K562 (cell line): ENCODE measurements at regions not wholly inside any gene's neighbourhood (a gene's known extent, or its start where the extent isn't known, plus 50 kb on each side); places are given as distances from the start of the nearest gene placed in this dataset.

ENCODE experiments used
- ATAC-seq: fragments of 200-7000 bp; cut with Tn5 transposase; 3 replicates; pipeline ENCODE4 v1.9.1; 2020; ENCODE audit warnings: moderate library complexity
- BruUV-seq: library from RNA; stranded (reverse); fragments of 400-500 nt; replicated peaks from 2 replicates; lab custom pipeline; 2021; lab: Mats Ljungman, UMichigan
- CTCF ChIA-PET: fragments of 300-600 bp; formaldehyde crosslinking; extraction: SDS; loops from one replicate; lab custom pipeline; 2021; ENCODE audit warnings: low intra/inter-chr PET ratio; lab: Yijun Ruan, JAX
- POLR2A ChIA-PET: fragments of 300-600, 350-650 bp; sonication (Branson Sonifier 250); formaldehyde crosslinking; extraction: SDS; loops from one replicate; lab custom pipeline; 2021; ENCODE audit warnings: antibody characterized with exemption, inconsistent platforms; lab: Yijun Ruan, JAX
- DNase-seq, 4 experiments: peaks; one replicate each; pipeline versions ENCODE4 v3.0.0 to v3.0.0-alpha.2; 2011 to 2018; ENCODE audit warnings: low spot score in 3 of 4, mixed read lengths in 3 of 4; ENCODE audit errors: extremely low read depth in 1 of 4
- FAIRE-seq: peaks from 2 replicates; lab custom pipeline; 2011; peaks lifted over from hg19 to GRCh38; lab: Jason Lieb, UNC
- H2AFZ ChIP-seq: 2 replicates; pipeline ENCODE4 v1.6.0; 2011; ENCODE audit warnings: low read depth, low read length, control low read depth, inconsistent platforms
- H3K27ac ChIP-seq: fragments of 200-600 bp; 3 replicates; pipeline ENCODE4 v1.8.0; 2011; ENCODE audit warnings: low read depth, mild to moderate bottlenecking, control low read depth, inconsistent platforms, low read length, moderate library complexity, mixed read lengths; ENCODE audit errors: extremely low read depth
- H3K27me3 ChIP-seq, 2 experiments: fragments of 300-600 bp in 1 of 2; 2 replicates in 1 of 2; 3 replicates in 1 of 2; pipeline versions ENCODE4 v1.6.0 to v1.8.0; 2011; ENCODE audit warnings: inconsistent platforms in 2 of 2, low read length in 2 of 2, mild to moderate bottlenecking in 1 of 2, mixed read lengths in 1 of 2, moderate library complexity in 1 of 2; ENCODE audit not compliant: control insufficient read depth in 2 of 2, insufficient read depth in 2 of 2
- H3K36me3 ChIP-seq: fragments of 300-600 bp; 3 replicates; pipeline ENCODE4 v1.8.0; 2011; ENCODE audit warnings: mild to moderate bottlenecking, low read length, inconsistent platforms; ENCODE audit not compliant: control insufficient read depth, insufficient read depth
- H3K4me1 ChIP-seq, 2 experiments: fragments of 200-600 bp in 1 of 2; replicated peaks in 1 of 2; 2 replicates in 1 of 2; 3 replicates in 1 of 2; pipeline versions ENCODE4 v1.5.1 to v1.8.0; 2011; ENCODE audit warnings: inconsistent platforms in 2 of 2, low read length in 2 of 2, mild to moderate bottlenecking in 1 of 2, mixed read lengths in 1 of 2, moderate library complexity in 1 of 2; ENCODE audit not compliant: control insufficient read depth in 2 of 2, insufficient read depth in 2 of 2
- H3K4me2 ChIP-seq: 2 replicates; pipeline ENCODE4 v1.6.1; 2011; ENCODE audit warnings: low read length, control low read depth, inconsistent platforms, mixed read lengths; ENCODE audit not compliant: insufficient read depth
- H3K4me3 ChIP-seq: fragments of 200-600 bp; sonication (generic), shearing (Covaris generic); 2 replicates; pipeline ENCODE4 v1.5.1; 2016; ENCODE audit warnings: control low read depth, inconsistent platforms
- H3K79me2 ChIP-seq: fragments of 200-600 bp; 3 replicates; pipeline ENCODE4 v1.8.0; 2011; ENCODE audit warnings: low read length, inconsistent platforms; ENCODE audit not compliant: control insufficient read depth, insufficient read depth
- H3K9ac ChIP-seq, 2 experiments: 2 replicates each; pipeline versions ENCODE4 v1.6.0 to v1.6.1; 2011; ENCODE audit warnings: low read depth in 2 of 2, low read length in 2 of 2, control low read depth in 1 of 2, inconsistent platforms in 1 of 2, mild to moderate bottlenecking in 1 of 2, mixed read lengths in 1 of 2; ENCODE audit not compliant: insufficient read depth in 1 of 2
- H3K9me1 ChIP-seq: one replicate; pipeline ENCODE4 v1.6.0; 2011; ENCODE audit warnings: inconsistent platforms, mild to moderate bottlenecking, low read length, moderate library complexity; ENCODE audit not compliant: control insufficient read depth, insufficient read depth
- H3K9me3 ChIP-seq: replicated peaks from 2 replicates; pipeline ENCODE4 v1.5.1; 2011; ENCODE audit warnings: low read depth, low read length, inconsistent platforms; ENCODE audit not compliant: control insufficient read depth, insufficient read depth
- H4K20me1 ChIP-seq: replicated peaks from 2 replicates; pipeline ENCODE4 v1.6.1; 2011; ENCODE audit warnings: low read length, inconsistent platforms, mixed read lengths; ENCODE audit not compliant: control insufficient read depth, insufficient read depth
- FOXK2 ChIP-seq, 2 experiments: fragments of 450-650 bp; IDR thresholded peaks in 1 of 2; conservative IDR thresholded peaks in 1 of 2; 2 replicates each; pipeline ENCODE4 v1.6.1; 2016; ENCODE audit warnings: low read depth in 2 of 2, mild to moderate bottlenecking in 1 of 2
- FUS ChIP-seq: fragments of 200-400 bp; formaldehyde crosslinking; optimal IDR thresholded peaks from 2 replicates; pipeline ENCODE3; 2017; ENCODE audit warnings: low read depth, low read length
- GATA2 ChIP-seq: sonication (generic); formaldehyde crosslinking; IDR thresholded peaks from 2 replicates; pipeline ENCODE4 v1.4.0; 2020; ENCODE audit warnings: mild to moderate bottlenecking, missing genetic modification reagents
- KLF13 ChIP-seq: fragments of 450-650 bp; IDR thresholded peaks from 2 replicates; pipeline ENCODE4 v1.6.1; 2016; ENCODE audit warnings: missing genetic modification characterization, low read depth, mild to moderate bottlenecking, missing compliant biosample characterization, moderate library complexity, borderline replicate concordance
- MAFG ChIP-seq: fragments of 450-650 bp; conservative IDR thresholded peaks from 2 replicates; pipeline ENCODE4 v1.6.1; 2016; ENCODE audit warnings: missing genetic modification characterization, missing compliant biosample characterization
- MAFK ChIP-seq: IDR thresholded peaks from 2 replicates; pipeline ENCODE4 v1.6.1; 2011; ENCODE audit warnings: low read length, improper control_type of control experiment
- MAZ ChIP-seq, 2 experiments: fragments of 450-650 bp in 1 of 2; sonication (generic) in 1 of 2; formaldehyde crosslinking; IDR thresholded peaks in 1 of 2; conservative IDR thresholded peaks in 1 of 2; 2 replicates each; pipeline versions ENCODE4 v1.4.0 to v1.5.0; 2020; ENCODE audit warnings: mild to moderate bottlenecking in 1 of 2, missing genetic modification reagents in 1 of 2
- POLR3A ChIP-seq: IDR thresholded peaks from 2 replicates; pipeline ENCODE4 v1.6.1; 2011; ENCODE audit warnings: borderline replicate concordance, mild to moderate bottlenecking, moderate library complexity; ENCODE audit not compliant: insufficient read length, insufficient read depth; ENCODE audit errors: extremely low read depth
- TAF1 ChIP-seq: IDR thresholded peaks from 2 replicates; pipeline ENCODE4 v1.6.1; 2011; ENCODE audit warnings: mild to moderate bottlenecking, low read length, moderate library complexity; ENCODE audit not compliant: insufficient read depth, control insufficient read depth, severe bottlenecking; ENCODE audit errors: extremely low read depth
- TEAD2 ChIP-seq: fragments of 450-650 bp; IDR thresholded peaks from 2 replicates; pipeline ENCODE4 v1.6.1; 2016; ENCODE audit warnings: missing genetic modification characterization, control low read depth, missing compliant biosample characterization
- ZKSCAN1 ChIP-seq: fragments of 150-350 bp; IDR thresholded peaks from 2 replicates; pipeline ENCODE4 v1.6.1; 2016; ENCODE audit warnings: low read depth, low read length
- ZNF133 ChIP-seq: fragments of 250-450 bp; sonication (Bioruptor Pico); IDR thresholded peaks from 2 replicates; pipeline ENCODE4 v1.4.0; 2020; ENCODE audit warnings: mild to moderate bottlenecking
- ZNF644 ChIP-seq: fragments of 200-800 bp; sonication (Bioruptor generic); IDR thresholded peaks from 2 replicates; pipeline ENCODE4 v1.6.1; 2016; ENCODE audit warnings: low read depth, missing genetic modification characterization, missing compliant biosample characterization
- ZNF707 ChIP-seq: fragments of 250-450 bp; sonication (Bioruptor Pico); conservative IDR thresholded peaks from 2 replicates; pipeline ENCODE4 v1.8.0; 2022; ENCODE audit warnings: inconsistent platforms, mild to moderate bottlenecking, moderate library complexity
- ZNF76 ChIP-seq: fragments of 250-450 bp; sonication (Bioruptor Pico); IDR thresholded peaks from 2 replicates; pipeline ENCODE4 v1.4.0; 2020; ENCODE audit warnings: mild to moderate bottlenecking, moderate library complexity, borderline replicate concordance
- ZNF778 ChIP-seq: fragments of 450-650 bp; formaldehyde crosslinking; IDR thresholded peaks from 2 replicates; pipeline ENCODE4 v1.4.0; 2020; ENCODE audit warnings: mild to moderate bottlenecking, moderate library complexity
- WGBS: fragments of 100-300 bp; shearing (Covaris generic); methylation state at CpG from one replicate; pipeline ENCODE4 v1.1.6; 2016; ENCODE audit warnings: low coverage, mixed read lengths; ENCODE audit not compliant: insufficient coverage; ENCODE audit errors: missing lambda C conversion rate; 5-methylcytosine and 5-hydroxymethylcytosine counted together
- in situ Hi-C: fragments of 300-500 bp; cut with MboI; formaldehyde crosslinking; loops from 4 replicates; pipeline ENCODE4 v1.15.0; 2018; ENCODE audit warnings: inconsistent platforms, mixed read lengths
- intact Hi-C: fragments of 100-400 bp; cut with micrococcal nuclease; formaldehyde crosslinking; loops from 2 replicates; pipeline ENCODE4 v1.14.2; 2022
- TF ChIP-seq, protein P1 (sequence below): sonication (generic); formaldehyde crosslinking; IDR thresholded peaks from 2 replicates; pipeline ENCODE4 v1.8.1; 2023; ENCODE audit warnings: mild to moderate bottlenecking, missing genetic modification reagents
- TF ChIP-seq, protein P2 (sequence below): sonication (generic); IDR thresholded peaks from 2 replicates; pipeline ENCODE4 v1.6.1; 2016

DNA sequence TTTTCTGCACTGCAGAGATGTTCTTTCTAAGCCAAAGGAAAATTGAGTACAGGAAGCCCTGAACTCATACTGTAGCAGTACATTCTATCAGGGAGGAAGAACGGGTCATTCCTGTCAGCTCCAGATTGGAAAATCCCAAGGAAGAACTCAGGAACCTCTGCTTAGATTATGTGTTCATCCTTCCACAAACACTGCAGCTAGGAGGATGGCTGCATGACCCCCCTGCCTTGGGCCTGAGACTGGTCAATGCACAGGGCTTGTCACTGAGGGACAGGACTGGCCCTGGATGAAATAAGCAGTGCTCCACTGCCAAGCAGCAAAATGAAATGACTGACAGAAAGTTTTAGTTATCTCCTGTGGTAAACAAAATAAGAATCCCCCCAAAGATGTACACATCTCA lies 1406.8 kb upstream of the TMEM132C start:
- Histone ChIP-seq H3K9me3 (peaks cover 3% of the 10 kb centered on the region; the same call in 1 of the 2 replicates), H2AFZ (0 out of 2 replicates have a peak overlapping the region, but pooled peaks have one; percentile 40), H3K4me1 (peaks cover 0 to 2% of the 10 kb centered on the region in 2 experiments; a peak in 1 of 5 replicates), H3K36me3 (no peaks in the 10 kb centered on the region), H3K9ac (no peak overlapping the region), H3K9me1 (no peaks in the 10 kb centered on the region), H3K4me2 (no peak overlapping the region), H3K27me3 (no peaks in the 10 kb centered on the region), H3K4me3 (no peak overlapping the region), H3K79me2 (no peaks in the 10 kb centered on the region), H4K20me1 (no peaks in the 10 kb centered on the region), H3K27ac (no peak overlapping the region)
- in situ Hi-C loops (no loop called here), intact Hi-C loops (no loop called here)
- CTCF ChIA-PET = no interaction called here
- FAIRE-seq (no peak), DNase-seq (no peak), ATAC-seq (no peak; the same call in 2 of the 3 replicates)
- WGBS = 0% methylated on average over 1 of the region's 1 CpG
- POLR2A ChIA-PET = interaction anchor here (0.6 kb wide), 1 partner anchor 517 kb away, joined by 3 read pairs; no protein-coding TSS in a partner anchor
- BruUV-seq = no TSS peak
- TF ChIP-seq FOXK2 (conservative IDR thresholded peaks at IDR 0.05 in 1 of 2, IDR thresholded peaks at IDR 0.05 in 1 of 2; ENCODE audit: low read depth in 2 of 2) (no peak), KLF13 (tag) (no peak), POLR3A (no peak), ZNF778 (CRISPR knock-in tag) (no peak), ZNF644 (tag) (no peak), FUS (no peak), ZNF707 (CRISPR knock-in tag) (no peak), ZNF76 (CRISPR knock-in tag) (no peak), MAZ (CRISPR knock-in tag; conservative IDR thresholded peaks at IDR 0.05 in 1 of 2, IDR thresholded peaks at IDR 0.05 in 1 of 2) (no peak), MAFK (no peak), ZKSCAN1 (no peak), MAFG (tag) (no peak), TAF1 (no peak), TEAD2 (no peak), GATA2 (no peak), ZNF133 (CRISPR knock-in tag) (no peak)
- TF ChIP-seq, protein P1, sequence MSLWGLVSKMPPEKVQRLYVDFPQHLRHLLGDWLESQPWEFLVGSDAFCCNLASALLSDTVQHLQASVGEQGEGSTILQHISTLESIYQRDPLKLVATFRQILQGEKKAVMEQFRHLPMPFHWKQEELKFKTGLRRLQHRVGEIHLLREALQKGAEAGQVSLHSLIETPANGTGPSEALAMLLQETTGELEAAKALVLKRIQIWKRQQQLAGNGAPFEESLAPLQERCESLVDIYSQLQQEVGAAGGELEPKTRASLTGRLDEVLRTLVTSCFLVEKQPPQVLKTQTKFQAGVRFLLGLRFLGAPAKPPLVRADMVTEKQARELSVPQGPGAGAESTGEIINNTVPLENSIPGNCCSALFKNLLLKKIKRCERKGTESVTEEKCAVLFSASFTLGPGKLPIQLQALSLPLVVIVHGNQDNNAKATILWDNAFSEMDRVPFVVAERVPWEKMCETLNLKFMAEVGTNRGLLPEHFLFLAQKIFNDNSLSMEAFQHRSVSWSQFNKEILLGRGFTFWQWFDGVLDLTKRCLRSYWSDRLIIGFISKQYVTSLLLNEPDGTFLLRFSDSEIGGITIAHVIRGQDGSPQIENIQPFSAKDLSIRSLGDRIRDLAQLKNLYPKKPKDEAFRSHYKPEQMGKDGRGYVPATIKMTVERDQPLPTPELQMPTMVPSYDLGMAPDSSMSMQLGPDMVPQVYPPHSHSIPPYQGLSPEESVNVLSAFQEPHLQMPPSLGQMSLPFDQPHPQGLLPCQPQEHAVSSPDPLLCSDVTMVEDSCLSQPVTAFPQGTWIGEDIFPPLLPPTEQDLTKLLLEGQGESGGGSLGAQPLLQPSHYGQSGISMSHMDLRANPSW (CRISPR knock-in tag) = no peak
- TF ChIP-seq, protein P2, sequence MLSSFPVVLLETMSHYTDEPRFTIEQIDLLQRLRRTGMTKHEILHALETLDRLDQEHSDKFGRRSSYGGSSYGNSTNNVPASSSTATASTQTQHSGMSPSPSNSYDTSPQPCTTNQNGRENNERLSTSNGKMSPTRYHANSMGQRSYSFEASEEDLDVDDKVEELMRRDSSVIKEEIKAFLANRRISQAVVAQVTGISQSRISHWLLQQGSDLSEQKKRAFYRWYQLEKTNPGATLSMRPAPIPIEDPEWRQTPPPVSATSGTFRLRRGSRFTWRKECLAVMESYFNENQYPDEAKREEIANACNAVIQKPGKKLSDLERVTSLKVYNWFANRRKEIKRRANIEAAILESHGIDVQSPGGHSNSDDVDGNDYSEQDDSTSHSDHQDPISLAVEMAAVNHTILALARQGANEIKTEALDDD = no peak
